ENCODE measurements at regions not wholly inside any gene's neighbourhood (a gene's known extent, or its start where the extent isn't known, plus 50 kb on each side); places are given as distances from the start of the nearest gene placed in this dataset.

GRCh38 chr15:73001840-73002239 lies 50.4 kb upstream of the NEO1 start:
- Mint-ChIP-seq H3K4me3 (no peak overlapping the region), H3K27me3 (peaks cover 38% of the 10 kb centered on the region), H3K27ac (no peak overlapping the region), H3K4me1 (no peaks in the 10 kb centered on the region), H3K36me3 (ENCODE audit: low read depth) (peaks cover 2% of the 10 kb centered on the region)
- ATAC-seq (no peak), DNase-seq (no peak)
- H3K9me3 ChIP-seq (ENCODE audit: control insufficient read depth, low read length, poor library complexity, severe bottlenecking) = no peaks in the 10 kb centered on the region

GRCh38 chr15:73000293-73000692 lies 52.0 kb upstream of the NEO1 start:
- no peaks in the 10 kb centered on the region for H3K4me1 Mint-ChIP-seq
- H3K9me3 ChIP-seq (ENCODE audit: control insufficient read depth, low read length, poor library complexity, severe bottlenecking) = no peaks in the 10 kb centered on the region
- peaks cover 2% of the 10 kb centered on the region for H3K36me3 Mint-ChIP-seq (ENCODE audit: low read depth)
- ATAC-seq = no peak
- no peak for DNase-seq
- no peak overlapping the region for H3K4me3 Mint-ChIP-seq
- H3K27me3 Mint-ChIP-seq = peaks cover 49% of the 10 kb centered on the region
- no peak overlapping the region for H3K27ac Mint-ChIP-seq

GRCh38 chr15:72999586-72999985 lies 52.7 kb upstream of the NEO1 start:
- H3K27ac Mint-ChIP-seq = no peak overlapping the region

GRCh38 chr15:72998681-72999466 lies 53.4 kb upstream of the NEO1 start:
- ATAC-seq = no peak
- H3K9me3 ChIP-seq (ENCODE audit: control insufficient read depth, low read length, poor library complexity, severe bottlenecking) = no peaks in the 10 kb centered on the region
- Mint-ChIP-seq H3K4me1 (no peaks in the 10 kb centered on the region), H3K36me3 (ENCODE audit: low read depth) (peaks cover 2% of the 10 kb centered on the region), H3K27ac (no peak overlapping the region), H3K4me3 (no peak overlapping the region), H3K27me3 (peaks cover 42% of the 10 kb centered on the region)
- no peak for DNase-seq

More at GRCh38 chr15:72999586-72999985, 52.7 kb upstream of the NEO1 start:
- ATAC-seq (no peak), DNase-seq (no peak)
- H3K4me3 Mint-ChIP-seq = no peak overlapping the region
- H3K4me1 Mint-ChIP-seq = no peaks in the 10 kb centered on the region
- peaks cover 2% of the 10 kb centered on the region for H3K36me3 Mint-ChIP-seq (ENCODE audit: low read depth)
- H3K9me3 ChIP-seq (ENCODE audit: control insufficient read depth, low read length, poor library complexity, severe bottlenecking) = no peaks in the 10 kb centered on the region
- H3K27me3 Mint-ChIP-seq = peaks cover 42% of the 10 kb centered on the region

DNA sequence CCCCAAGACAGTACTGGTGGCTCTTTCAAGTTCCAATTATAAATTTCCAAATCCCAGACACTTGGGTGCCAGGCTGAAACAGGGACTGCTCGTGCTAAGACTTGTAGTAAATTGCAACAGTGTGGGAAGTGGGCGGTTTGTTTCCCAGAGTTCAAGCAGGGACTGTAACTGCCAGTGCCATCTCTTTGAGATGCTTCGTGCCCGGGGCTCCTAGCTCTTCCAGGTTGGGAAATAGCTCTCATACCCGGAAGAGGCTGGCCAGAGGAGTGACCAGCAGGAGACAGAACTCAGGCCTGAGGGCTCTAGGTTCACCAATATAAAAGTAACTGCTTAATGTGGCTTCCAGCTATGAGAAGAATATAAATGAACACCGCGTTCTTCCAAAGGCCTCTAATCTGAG lies 54.0 kb upstream of the NEO1 start:
- no peaks in the 10 kb centered on the region for H3K4me1 Mint-ChIP-seq
- DNase-seq (no peak), ATAC-seq (no peak)
- H3K36me3 Mint-ChIP-seq (ENCODE audit: low read depth) = peaks cover 2% of the 10 kb centered on the region
- H3K9me3 ChIP-seq (ENCODE audit: control insufficient read depth, low read length, poor library complexity, severe bottlenecking) = no peaks in the 10 kb centered on the region
- H3K27ac Mint-ChIP-seq = no peak overlapping the region
- H3K4me3 Mint-ChIP-seq = no peak overlapping the region
- H3K27me3 Mint-ChIP-seq = peaks cover 37% of the 10 kb centered on the region

DNA sequence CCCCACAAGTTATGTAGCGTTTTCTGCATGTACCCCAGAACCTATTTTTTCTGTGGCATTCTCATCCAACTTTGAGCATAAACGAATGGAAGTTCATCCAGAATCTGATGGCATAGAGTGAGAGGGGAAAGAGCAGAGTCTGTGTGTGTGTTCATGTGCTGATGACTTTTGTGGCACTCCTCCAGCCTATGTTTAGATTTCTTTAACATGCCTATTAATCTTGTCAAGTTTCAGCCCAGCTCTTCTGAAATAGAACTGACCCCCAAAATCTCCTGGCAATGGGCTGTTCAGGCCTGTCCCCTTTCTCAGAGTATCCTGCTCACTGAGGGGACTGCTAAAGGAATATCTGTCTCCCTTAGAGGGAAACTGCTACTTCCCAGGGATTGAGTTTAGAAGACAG lies 56.4 kb upstream of the NEO1 start:
- Mint-ChIP-seq H3K36me3 (ENCODE audit: low read depth) (no peaks in the 10 kb centered on the region), H3K27me3 (peaks cover 37% of the 10 kb centered on the region), H3K4me3 (no peak overlapping the region), H3K4me1 (no peaks in the 10 kb centered on the region), H3K27ac (no peak overlapping the region)
- DNase-seq = no peak
- H3K9me3 ChIP-seq (ENCODE audit: control insufficient read depth, low read length, poor library complexity, severe bottlenecking) = no peaks in the 10 kb centered on the region
- no peak for ATAC-seq

DNA sequence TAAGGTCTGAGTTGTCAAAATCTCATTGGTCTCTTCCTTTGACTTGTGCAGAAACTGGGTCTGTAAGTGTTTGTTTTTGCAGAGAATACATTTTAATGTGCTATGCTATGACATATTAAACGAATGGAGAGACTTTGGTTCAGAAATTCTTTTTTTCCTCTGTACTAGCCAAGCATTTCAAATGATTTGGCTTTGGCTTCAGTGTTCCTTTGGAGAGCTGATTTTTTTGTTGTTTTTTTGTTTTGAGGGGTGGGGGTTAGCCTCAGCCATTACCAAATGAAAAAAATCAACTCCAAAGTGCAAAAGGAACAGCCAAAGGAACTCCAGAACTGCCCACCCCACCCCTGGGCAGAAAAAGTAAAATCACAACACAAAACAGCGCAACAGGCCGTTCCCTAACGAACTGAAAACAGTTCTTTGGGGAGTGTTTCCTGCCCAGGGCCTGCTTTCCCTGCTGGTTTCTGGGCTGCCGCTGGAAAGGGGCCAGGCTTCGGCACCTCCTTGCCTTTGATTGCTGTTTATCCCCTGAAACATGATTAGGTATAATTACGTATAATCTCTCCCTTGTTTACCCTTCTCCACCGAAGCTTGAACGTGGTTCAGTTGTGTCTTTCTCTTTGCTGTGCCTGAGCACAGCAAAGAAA lies 57.6 kb upstream of the NEO1 start:
- Mint-ChIP-seq H3K36me3 (ENCODE audit: low read depth) (no peaks in the 10 kb centered on the region), H3K27ac (no peak overlapping the region), H3K4me1 (no peaks in the 10 kb centered on the region), H3K4me3 (no peak overlapping the region), H3K27me3 (peaks cover 33% of the 10 kb centered on the region)
- H3K9me3 ChIP-seq (ENCODE audit: control insufficient read depth, low read length, poor library complexity, severe bottlenecking) = no peaks in the 10 kb centered on the region
- DNase-seq = no peak
- no peak for ATAC-seq

- Mint-ChIP-seq H3K4me3 (no peak overlapping the region), H3K4me1 (no peaks in the 10 kb centered on the region), H3K36me3 (ENCODE audit: low read depth) (no peaks in the 10 kb centered on the region), H3K27me3 (peaks cover 21% of the 10 kb centered on the region), H3K27ac (no peak overlapping the region)
- DNase-seq (no peak), ATAC-seq (no peak)
- no peaks in the 10 kb centered on the region for H3K9me3 ChIP-seq (ENCODE audit: control insufficient read depth, low read length, poor library complexity, severe bottlenecking)
Measured at GRCh38 chr15:72992841-72993252, 59.4 kb upstream of the NEO1 start.

DNA sequence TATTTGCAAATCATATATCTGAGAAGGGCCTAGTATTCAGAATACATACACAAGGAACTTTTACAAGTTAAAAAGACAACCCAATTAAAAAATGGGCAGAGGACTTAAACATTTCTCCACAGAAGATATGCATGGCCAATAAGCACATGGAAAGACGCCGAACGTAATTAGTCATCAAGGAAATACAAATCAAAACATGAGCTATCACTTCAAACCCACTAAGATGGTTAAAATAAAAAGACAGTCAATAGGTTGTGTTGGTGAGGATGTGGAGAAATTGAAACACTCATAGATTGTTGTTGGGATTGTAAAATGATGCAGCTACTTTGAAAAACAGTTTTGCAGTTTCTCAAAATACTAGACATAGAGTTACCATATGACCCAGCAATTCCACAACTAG lies 61.2 kb upstream of the NEO1 start:
- no peak for ATAC-seq
- Mint-ChIP-seq H3K27ac (no peak overlapping the region), H3K27me3 (peaks cover 23% of the 10 kb centered on the region), H3K36me3 (ENCODE audit: low read depth) (no peaks in the 10 kb centered on the region), H3K4me1 (no peaks in the 10 kb centered on the region), H3K4me3 (no peak overlapping the region)
- no peaks in the 10 kb centered on the region for H3K9me3 ChIP-seq (ENCODE audit: control insufficient read depth, low read length, poor library complexity, severe bottlenecking)
- no peak for DNase-seq

DNA sequence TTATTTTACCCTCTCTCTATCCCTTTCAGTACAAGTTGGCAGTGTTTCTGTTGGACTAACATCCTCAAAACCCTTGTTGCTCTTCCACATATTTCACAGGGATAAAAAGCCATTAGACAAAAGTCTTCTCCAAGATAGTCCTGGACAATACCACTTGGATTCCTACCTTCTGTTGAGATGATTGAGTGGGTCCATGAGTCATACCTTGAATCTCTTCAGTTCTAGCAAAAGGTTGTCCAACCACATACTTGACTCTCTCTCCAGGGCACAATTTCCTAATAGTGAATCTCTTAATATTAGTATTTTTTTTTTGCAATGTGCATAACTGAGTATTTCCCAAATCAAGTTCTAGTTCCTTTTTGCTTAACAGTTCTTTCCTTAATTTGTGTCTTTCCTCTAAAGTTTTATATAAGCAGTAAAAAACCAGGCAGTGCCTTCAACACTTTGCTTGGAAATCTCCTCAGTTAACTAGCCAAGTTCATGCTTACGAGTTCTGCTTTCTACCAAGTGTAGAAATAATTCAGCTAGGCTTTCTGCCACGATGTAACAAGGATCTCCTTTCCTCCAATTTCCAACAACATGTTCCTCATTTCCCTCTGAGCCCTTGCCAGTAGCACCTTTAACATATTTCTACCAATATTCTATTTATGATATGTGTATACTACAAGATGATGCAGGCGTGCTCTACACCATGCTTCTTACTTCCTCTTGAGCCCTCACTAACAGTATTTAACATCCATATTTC lies 68.3 kb upstream of the NEO1 start:
- DNase-seq (no peak), ATAC-seq (no peak)
- H3K36me3 Mint-ChIP-seq (ENCODE audit: low read depth) = no peaks in the 10 kb centered on the region
- no peaks in the 10 kb centered on the region for H3K9me3 ChIP-seq (ENCODE audit: control insufficient read depth, low read length, poor library complexity, severe bottlenecking)
- no peak overlapping the region for H3K4me3 Mint-ChIP-seq
- no peak overlapping the region for H3K27ac Mint-ChIP-seq
- peaks cover 15% of the 10 kb centered on the region for H3K27me3 Mint-ChIP-seq
- H3K4me1 Mint-ChIP-seq = no peaks in the 10 kb centered on the region

DNA sequence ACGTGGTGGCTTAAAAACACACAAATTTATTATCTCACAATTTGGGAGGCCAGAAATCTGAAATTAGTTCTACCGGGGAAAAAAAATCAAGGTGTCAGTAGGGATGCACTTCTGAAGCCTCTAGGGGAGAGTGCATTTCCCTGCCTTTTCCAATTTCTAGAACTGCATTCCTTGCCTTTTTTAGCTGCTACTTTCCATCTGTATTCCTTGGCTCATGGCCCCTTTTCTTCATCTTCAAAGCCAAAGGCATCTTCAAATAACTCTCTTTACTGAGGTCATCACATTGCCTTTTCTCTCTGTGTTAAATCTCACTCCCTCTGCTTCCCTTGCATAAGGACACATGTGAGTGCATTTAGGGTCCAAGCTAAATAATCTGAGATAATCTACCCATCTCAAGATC lies 69.5 kb upstream of the NEO1 start:
- ATAC-seq = no peak
- H3K27me3 Mint-ChIP-seq = peaks cover 26% of the 10 kb centered on the region
- no peak overlapping the region for H3K4me3 Mint-ChIP-seq
- DNase-seq = no peak
- H3K9me3 ChIP-seq (ENCODE audit: control insufficient read depth, low read length, poor library complexity, severe bottlenecking) = no peaks in the 10 kb centered on the region
- no peaks in the 10 kb centered on the region for H3K4me1 Mint-ChIP-seq
- H3K36me3 Mint-ChIP-seq (ENCODE audit: low read depth) = no peaks in the 10 kb centered on the region
- H3K27ac Mint-ChIP-seq = no peak overlapping the region

DNA sequence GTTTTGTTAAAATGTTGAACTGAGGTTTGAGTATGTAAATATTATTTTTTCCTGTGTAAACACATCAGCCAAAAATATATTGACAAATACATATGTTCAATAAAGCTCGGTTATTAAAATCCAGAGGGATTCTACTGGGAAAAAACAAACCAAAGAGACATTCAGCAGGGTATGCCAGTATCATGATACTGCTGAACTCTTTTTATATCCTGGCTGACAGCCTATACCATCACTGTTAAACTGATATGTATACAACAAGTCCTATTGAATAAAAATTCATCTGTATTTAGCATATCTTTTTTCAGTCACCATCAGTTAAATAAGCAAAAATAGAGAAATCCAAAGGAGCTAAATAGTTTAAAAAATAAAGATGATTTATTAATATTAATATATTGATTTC lies 71.6 kb upstream of the NEO1 start:
- H3K27ac Mint-ChIP-seq = no peak overlapping the region

DNA sequence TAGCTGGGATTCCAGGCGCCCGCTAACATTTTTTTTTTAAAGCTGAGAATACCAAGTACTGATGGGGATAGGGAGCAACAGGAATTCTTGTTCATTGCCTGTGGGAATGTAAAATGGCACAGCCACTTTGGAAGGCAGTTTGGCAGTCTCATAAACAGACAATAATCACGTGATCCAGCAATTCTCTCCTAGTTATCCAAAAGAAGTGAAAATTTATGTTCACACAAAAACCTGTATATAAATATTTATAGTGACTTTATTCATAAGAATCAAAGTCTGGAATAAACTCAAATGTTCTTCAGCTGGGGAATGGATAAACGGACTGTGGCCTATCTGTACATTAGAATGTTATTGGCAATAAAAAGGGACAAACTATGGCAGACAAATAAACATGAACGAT lies 72.5 kb upstream of the NEO1 start:
- Mint-ChIP-seq H3K27me3 (peaks cover 31% of the 10 kb centered on the region), H3K36me3 (ENCODE audit: low read depth) (no peaks in the 10 kb centered on the region), H3K4me3 (no peak overlapping the region), H3K4me1 (no peaks in the 10 kb centered on the region), H3K27ac (no peak overlapping the region)
- ATAC-seq = no peak
- no peak for DNase-seq
- no peaks in the 10 kb centered on the region for H3K9me3 ChIP-seq (ENCODE audit: control insufficient read depth, low read length, poor library complexity, severe bottlenecking)

More for the DNA sequence above, 71.6 kb upstream of the NEO1 start:
- ATAC-seq (no peak), DNase-seq (no peak)
- no peak overlapping the region for H3K4me3 Mint-ChIP-seq
- no peaks in the 10 kb centered on the region for H3K36me3 Mint-ChIP-seq (ENCODE audit: low read depth)
- H3K9me3 ChIP-seq (ENCODE audit: control insufficient read depth, low read length, poor library complexity, severe bottlenecking) = no peaks in the 10 kb centered on the region
- H3K27me3 Mint-ChIP-seq = peaks cover 24% of the 10 kb centered on the region
- no peaks in the 10 kb centered on the region for H3K4me1 Mint-ChIP-seq

All from T-helper 17 cell (primary cell).